ENCODE measurements at regions not wholly inside any gene's neighbourhood (a gene's known extent, or its start where the extent isn't known, plus 50 kb on each side); places are given as distances from the start of the nearest gene placed in this dataset.

DNA sequence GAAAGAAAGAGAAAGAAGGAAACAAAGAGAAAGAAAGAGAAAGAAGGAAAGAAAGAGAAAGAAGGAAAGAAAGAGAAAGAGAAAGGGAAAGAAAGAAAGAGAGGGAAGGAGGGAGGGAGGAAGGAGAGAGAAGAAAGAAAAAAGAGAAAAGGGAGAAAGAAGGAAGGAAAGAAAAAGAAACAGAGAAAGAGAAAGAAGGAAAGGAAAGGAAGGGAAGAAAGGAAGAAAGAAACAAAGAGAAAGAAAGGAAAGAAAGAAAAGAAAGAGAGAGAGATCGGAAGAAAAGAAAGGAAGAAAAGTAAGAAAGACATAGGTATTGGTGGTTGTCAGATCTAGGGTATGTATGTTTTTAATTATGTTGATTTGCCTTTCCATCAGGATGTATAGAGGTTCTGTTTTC lies 342.3 kb downstream of the FOXG1 start:
- TF ChIP-seq, protein P1, sequence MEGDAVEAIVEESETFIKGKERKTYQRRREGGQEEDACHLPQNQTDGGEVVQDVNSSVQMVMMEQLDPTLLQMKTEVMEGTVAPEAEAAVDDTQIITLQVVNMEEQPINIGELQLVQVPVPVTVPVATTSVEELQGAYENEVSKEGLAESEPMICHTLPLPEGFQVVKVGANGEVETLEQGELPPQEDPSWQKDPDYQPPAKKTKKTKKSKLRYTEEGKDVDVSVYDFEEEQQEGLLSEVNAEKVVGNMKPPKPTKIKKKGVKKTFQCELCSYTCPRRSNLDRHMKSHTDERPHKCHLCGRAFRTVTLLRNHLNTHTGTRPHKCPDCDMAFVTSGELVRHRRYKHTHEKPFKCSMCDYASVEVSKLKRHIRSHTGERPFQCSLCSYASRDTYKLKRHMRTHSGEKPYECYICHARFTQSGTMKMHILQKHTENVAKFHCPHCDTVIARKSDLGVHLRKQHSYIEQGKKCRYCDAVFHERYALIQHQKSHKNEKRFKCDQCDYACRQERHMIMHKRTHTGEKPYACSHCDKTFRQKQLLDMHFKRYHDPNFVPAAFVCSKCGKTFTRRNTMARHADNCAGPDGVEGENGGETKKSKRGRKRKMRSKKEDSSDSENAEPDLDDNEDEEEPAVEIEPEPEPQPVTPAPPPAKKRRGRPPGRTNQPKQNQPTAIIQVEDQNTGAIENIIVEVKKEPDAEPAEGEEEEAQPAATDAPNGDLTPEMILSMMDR (IDR thresholded peaks at IDR 0.05) = no peak
- TF ChIP-seq POLR2A (IDR thresholded peaks at IDR 0.05) = no peak
